ENCODE measurements at regions not wholly inside any gene's neighbourhood (a gene's known extent, or its start where the extent isn't known, plus 50 kb on each side); places are given as distances from the start of the nearest gene placed in this dataset.

- no peak for TF ChIP-seq SNAI2 (CRISPR knock-in tag; IDR thresholded peaks at IDR 0.05)
- no peak for TF ChIP-seq PATZ1 (CRISPR knock-in tag; IDR thresholded peaks at IDR 0.05; ENCODE audit: borderline replicate concordance)
- TF ChIP-seq ARNTL (CRISPR knock-in tag; IDR thresholded peaks at IDR 0.05; ENCODE audit: borderline replicate concordance, low read depth): no peak
- TF ChIP-seq CREB5 (CRISPR knock-in tag; IDR thresholded peaks at IDR 0.05; ENCODE audit: low read depth): no peak
These were observed 218.6 kb upstream of the KCNIP4 start for GRCh38 chr4:22167201-22167600.
